Kidney (tissue), 13 donors: ENCODE measurements at regions not wholly inside any gene's neighbourhood (a gene's known extent, or its start where the extent isn't known, plus 50 kb on each side); places are given as distances from the start of the nearest gene placed in this dataset.

Experiments used
- DNase-seq, 5 donors: peaks; one replicate each; pipeline ENCODE4 v3.0.0-alpha.2; 2013 to 2020
- FAIRE-seq: peaks from 2 replicates; lab custom pipeline; 2012; peaks lifted over from hg19 to GRCh38; lab: Jason Lieb, UNC
- H3K27ac ChIP-seq, 2 donors: one replicate each; pipeline ENCODE4 v1.7.0; 2013; ENCODE audit warnings: low read depth in 2 of 2, low read length in 2 of 2, inconsistent platforms in 1 of 2
- H3K27me3 ChIP-seq: one replicate; pipeline ENCODE4 v1.7.1; 2013; ENCODE audit warnings: low read length, inconsistent platforms; ENCODE audit not compliant: control insufficient read depth, insufficient read depth
- H3K36me3 ChIP-seq, 3 donors: one replicate each; pipeline versions ENCODE4 v1.7.0 to v1.7.1; 2013; ENCODE audit warnings: low read length in 3 of 3, control low read depth in 1 of 3, inconsistent platforms in 1 of 3; ENCODE audit not compliant: insufficient read depth in 3 of 3, control insufficient read depth in 2 of 3
- H3K4me1 ChIP-seq, 3 donors: one replicate each; pipeline versions ENCODE4 v1.7.0 to v1.7.1; 2013; ENCODE audit warnings: low read length in 3 of 3, inconsistent platforms in 1 of 3, low read depth in 1 of 3; ENCODE audit not compliant: control insufficient read depth in 2 of 3, insufficient read depth in 2 of 3
- H3K4me3 ChIP-seq, 3 donors: one replicate each; pipeline versions ENCODE4 v1.7.0 to v1.8.1; 2013; ENCODE audit warnings: low read length in 3 of 3, control low read depth in 1 of 3, inconsistent platforms in 1 of 3
- H3K9ac ChIP-seq, 3 donors: one replicate each; pipeline versions ENCODE4 v1.7.0 to v1.7.1; 2013; ENCODE audit warnings: low read length in 3 of 3, control low read depth in 1 of 3, inconsistent platforms in 1 of 3
- H3K9me3 ChIP-seq, 3 donors: one replicate each; pipeline versions ENCODE4 v1.7.0 to v1.7.1; 2013; ENCODE audit warnings: low read length in 3 of 3, control low read depth in 1 of 3, inconsistent platforms in 1 of 3; ENCODE audit not compliant: control insufficient read depth in 2 of 3, insufficient read depth in 1 of 3
- intact Hi-C: fragments of 100-400 bp; cut with DNase I; formaldehyde crosslinking; loops from one replicate; pipeline ENCODE4 v1.11.1; 2022
- TF ChIP-seq, protein P1 (sequence below): IDR thresholded peaks from 3 replicates; pipeline ENCODE4 v1.5.1; 2012; ENCODE audit warnings: mild to moderate bottlenecking, moderate library complexity, borderline replicate concordance; ENCODE audit not compliant: insufficient read depth; ENCODE audit errors: extremely low read depth
- donor health status: control.
- donor health status: control.
- donor health status: control.
- donor health status: control.
- donor health status: control.
- donor health status: DM: yes; HTN: yes; CAD: no.
- donor health status: Normal renal cell carcinoma (clear cell type).

DNA sequence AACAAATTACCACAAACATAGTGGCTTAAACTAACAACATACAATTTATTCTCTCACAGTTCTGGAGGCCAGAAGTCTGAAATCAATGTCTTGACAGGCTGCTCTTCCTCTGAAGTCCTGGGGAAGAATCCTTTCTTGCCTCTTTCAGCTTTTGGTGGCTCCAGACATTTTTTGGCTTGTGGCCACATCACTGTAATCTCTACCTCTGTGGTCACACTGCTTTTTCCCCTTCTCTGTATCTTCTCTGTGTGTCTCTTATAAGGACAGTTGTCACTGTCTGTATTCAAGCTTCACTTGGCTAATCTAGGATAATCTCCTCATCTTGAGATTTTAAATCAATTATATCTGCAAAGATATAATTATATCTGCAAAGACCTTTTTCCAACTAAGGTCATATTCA lies 80.3 kb upstream of the ABHD2 start:
- TF ChIP-seq, protein P1, sequence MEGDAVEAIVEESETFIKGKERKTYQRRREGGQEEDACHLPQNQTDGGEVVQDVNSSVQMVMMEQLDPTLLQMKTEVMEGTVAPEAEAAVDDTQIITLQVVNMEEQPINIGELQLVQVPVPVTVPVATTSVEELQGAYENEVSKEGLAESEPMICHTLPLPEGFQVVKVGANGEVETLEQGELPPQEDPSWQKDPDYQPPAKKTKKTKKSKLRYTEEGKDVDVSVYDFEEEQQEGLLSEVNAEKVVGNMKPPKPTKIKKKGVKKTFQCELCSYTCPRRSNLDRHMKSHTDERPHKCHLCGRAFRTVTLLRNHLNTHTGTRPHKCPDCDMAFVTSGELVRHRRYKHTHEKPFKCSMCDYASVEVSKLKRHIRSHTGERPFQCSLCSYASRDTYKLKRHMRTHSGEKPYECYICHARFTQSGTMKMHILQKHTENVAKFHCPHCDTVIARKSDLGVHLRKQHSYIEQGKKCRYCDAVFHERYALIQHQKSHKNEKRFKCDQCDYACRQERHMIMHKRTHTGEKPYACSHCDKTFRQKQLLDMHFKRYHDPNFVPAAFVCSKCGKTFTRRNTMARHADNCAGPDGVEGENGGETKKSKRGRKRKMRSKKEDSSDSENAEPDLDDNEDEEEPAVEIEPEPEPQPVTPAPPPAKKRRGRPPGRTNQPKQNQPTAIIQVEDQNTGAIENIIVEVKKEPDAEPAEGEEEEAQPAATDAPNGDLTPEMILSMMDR: no peak
- Histone ChIP-seq H3K9ac (no peak overlapping the region), H3K4me1 (no peaks in the 10 kb centered on the region), H3K27me3 (no peaks in the 10 kb centered on the region), H3K4me3 (no peak overlapping the region), H3K36me3 (no peaks in the 10 kb centered on the region), H3K27ac (no peak overlapping the region), H3K9me3 (no peaks in the 10 kb centered on the region)
- intact Hi-C loops: loop anchor here (5.0 kb wide), 1 partner anchor 106 kb away; no protein-coding TSS in a partner anchor
- FAIRE-seq: no peak
- no peak for DNase-seq

DNA sequence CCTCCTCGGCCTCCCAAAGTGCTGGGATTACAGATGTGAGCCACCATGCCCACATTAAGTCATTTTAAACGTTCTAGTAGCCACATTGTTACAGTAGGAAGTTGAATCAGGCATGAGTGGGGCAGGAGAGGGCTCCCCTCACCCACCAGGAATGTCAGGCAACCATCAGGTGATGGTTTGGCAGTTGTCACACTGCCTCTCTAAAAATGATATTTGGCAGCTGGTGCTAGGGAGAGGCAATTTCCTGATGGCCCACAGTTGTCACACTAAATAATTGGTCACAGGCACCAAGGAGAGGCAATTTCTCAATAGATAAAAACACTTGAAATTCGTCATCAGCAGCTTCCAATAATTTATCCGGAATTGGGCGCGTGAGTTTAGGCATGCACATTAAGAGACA lies 79.2 kb upstream of the ABHD2 start:
- intact Hi-C loops: loop anchor here (5.0 kb wide), 1 partner anchor 107 kb away; no protein-coding TSS in a partner anchor
- Histone ChIP-seq H3K36me3 (no peaks in the 10 kb centered on the region), H3K4me3 (no peak overlapping the region), H3K27me3 (no peaks in the 10 kb centered on the region), H3K27ac (no peak overlapping the region), H3K9me3 (no peaks in the 10 kb centered on the region), H3K9ac (no peak overlapping the region), H3K4me1 (no peaks in the 10 kb centered on the region)
- no peak for FAIRE-seq
- DNase-seq: no peak
- TF ChIP-seq, protein P1: no peak

DNA sequence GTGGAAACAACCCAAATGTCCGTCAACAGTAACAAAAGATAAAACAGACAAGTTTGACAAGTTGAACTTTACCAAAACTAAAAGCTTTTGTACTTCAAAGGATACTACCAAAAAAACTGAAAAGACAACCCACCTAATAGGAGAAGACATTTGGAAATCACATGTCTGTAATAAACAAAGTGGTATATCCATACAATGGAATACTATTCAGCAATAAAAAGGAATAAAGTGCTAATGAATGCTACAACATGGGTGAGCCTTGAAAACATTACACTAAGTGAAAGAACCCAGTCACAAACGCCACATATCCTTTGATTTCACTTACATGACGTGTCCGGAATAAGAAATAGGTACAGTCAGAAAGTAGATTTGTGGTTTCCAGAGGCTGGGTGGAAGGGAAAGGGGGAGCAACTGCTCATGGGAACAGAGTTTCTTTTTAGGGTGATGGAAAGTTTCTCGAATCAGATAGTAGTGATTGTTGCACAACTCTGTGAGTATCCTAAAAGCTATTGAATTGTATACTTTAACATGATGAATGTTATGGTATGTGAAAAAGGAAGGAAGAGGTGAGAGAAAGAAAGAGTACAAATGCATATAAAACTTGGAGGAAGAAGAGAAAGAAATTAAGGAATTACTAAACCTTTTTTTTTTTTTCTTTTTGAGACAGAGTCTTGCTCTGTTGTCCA lies 72.7 kb upstream of the ABHD2 start:
- DNase-seq (no peak), FAIRE-seq (no peak)
- Histone ChIP-seq H3K9ac (no peak overlapping the region), H3K4me1 (peaks cover 0 to 4% (median 0%) of the 10 kb centered on the region in 3 donors), H3K36me3 (no peaks in the 10 kb centered on the region), H3K4me3 (no peak overlapping the region), H3K9me3 (no peaks in the 10 kb centered on the region), H3K27ac (no peak overlapping the region), H3K27me3 (no peaks in the 10 kb centered on the region)
- TF ChIP-seq, protein P1: no peak
- intact Hi-C loops: no loop called here
